ENCODE measurements at regions not wholly inside any gene's neighbourhood (a gene's known extent, or its start where the extent isn't known, plus 50 kb on each side); places are given as distances from the start of the nearest gene placed in this dataset.
"Not testable (repeated sequence)": the region's sequence is repeated elsewhere in the genome, so short reads cannot be mapped to it uniquely, and the experiment has no call there.

GRCh38 chr3:159882790-159883779 is 105.5 kb upstream of the IL12A start:
- no peaks in the 10 kb centered on the region for H3K9me3 Mint-ChIP-seq
- no peak for TF ChIP-seq CTCF (conservative IDR thresholded peaks at IDR 0.05)
- DNase-seq (ENCODE audit: extremely low spot score, unreplicated experiment), result no peak
- peaks cover 29% of the 10 kb centered on the region for H3K4me1 Mint-ChIP-seq (ENCODE audit: unreplicated experiment)
- H3K36me3 Mint-ChIP-seq, result peaks cover 5% of the 10 kb centered on the region
- peak overlapping the region; percentile 12 for H3K4me3 Mint-ChIP-seq
- H3K27ac Mint-ChIP-seq, result no peak overlapping the region
- H3K27me3 Mint-ChIP-seq, result no peaks in the 10 kb centered on the region

GRCh38 chr3:159884661-159885402 is 103.8 kb upstream of the IL12A start:
- DNase-seq (ENCODE audit: extremely low spot score, unreplicated experiment), result no peak
- Mint-ChIP-seq H3K36me3 (peaks cover 4% of the 10 kb centered on the region), H3K4me3 (no peak overlapping the region), H3K4me1 (ENCODE audit: unreplicated experiment) (peaks cover 29% of the 10 kb centered on the region), H3K9me3 (no peaks in the 10 kb centered on the region), H3K27ac (no peak overlapping the region), H3K27me3 (no peaks in the 10 kb centered on the region)
- TF ChIP-seq CTCF (conservative IDR thresholded peaks at IDR 0.05), result peak; percentile 74

- no peak for TF ChIP-seq CTCF (conservative IDR thresholded peaks at IDR 0.05)
- Mint-ChIP-seq H3K4me1 (ENCODE audit: unreplicated experiment) (peaks cover 29% of the 10 kb centered on the region), H3K27me3 (no peaks in the 10 kb centered on the region), H3K36me3 (peaks cover 4% of the 10 kb centered on the region), H3K4me3 (no peak overlapping the region), H3K9me3 (no peaks in the 10 kb centered on the region), H3K27ac (no peak overlapping the region)
- DNase-seq (ENCODE audit: extremely low spot score, unreplicated experiment), result no peak
Observed at GRCh38 chr3:159886050-159886449, 102.6 kb upstream of the IL12A start.

GRCh38 chr3:159886530-159886929 is 102.1 kb upstream of the IL12A start:
- not testable (repeated sequence) for DNase-seq (ENCODE audit: extremely low spot score, unreplicated experiment); H3K4me3 Mint-ChIP-seq; H3K36me3 Mint-ChIP-seq; H3K27me3 Mint-ChIP-seq; H3K27ac Mint-ChIP-seq; H3K9me3 Mint-ChIP-seq
- peaks cover 29% of the 10 kb centered on the region for H3K4me1 Mint-ChIP-seq (ENCODE audit: unreplicated experiment)

GRCh38 chr3:159887168-159887567 is 101.5 kb upstream of the IL12A start:
- Mint-ChIP-seq H3K27me3 (no peaks in the 10 kb centered on the region), H3K4me1 (ENCODE audit: unreplicated experiment) (peaks cover 24% of the 10 kb centered on the region), H3K9me3 (no peaks in the 10 kb centered on the region), H3K36me3 (peaks cover 9% of the 10 kb centered on the region), H3K27ac (no peak overlapping the region), H3K4me3 (no peak overlapping the region)
- DNase-seq (ENCODE audit: extremely low spot score, unreplicated experiment), result no peak
- no peak for TF ChIP-seq CTCF (conservative IDR thresholded peaks at IDR 0.05)

GRCh38 chr3:159887911-159888310 is 100.7 kb upstream of the IL12A start:
- TF ChIP-seq CTCF (conservative IDR thresholded peaks at IDR 0.05), result no peak

More at GRCh38 chr3:159887911-159888310, 100.7 kb upstream of the IL12A start:
- no peak overlapping the region for H3K4me3 Mint-ChIP-seq
- peaks cover 13% of the 10 kb centered on the region for H3K36me3 Mint-ChIP-seq
- no peak overlapping the region for H3K27ac Mint-ChIP-seq
- H3K9me3 Mint-ChIP-seq, result no peaks in the 10 kb centered on the region
- DNase-seq (ENCODE audit: extremely low spot score, unreplicated experiment), result no peak
- peaks cover 21% of the 10 kb centered on the region for H3K4me1 Mint-ChIP-seq (ENCODE audit: unreplicated experiment)
- H3K27me3 Mint-ChIP-seq, result no peaks in the 10 kb centered on the region
